ENCODE measurements at regions not wholly inside any gene's neighbourhood (a gene's known extent, or its start where the extent isn't known, plus 50 kb on each side); places are given as distances from the start of the nearest gene placed in this dataset.
A peak's percentile ranks its signal among the peaks of the same experiment; 100 is the strongest.
"Not testable (repeated sequence)": the region's sequence is repeated elsewhere in the genome, so short reads cannot be mapped to it uniquely, and the experiment has no call there.

- peak; percentile 23 for DNase-seq
- in situ Hi-C loops (cut with HindIII; ENCODE audit: low pct_ligation_motif_present, low pct_unique_long_range_greater_than_20kb, low sequenced_read_pairs): no loop called here
These were observed 373.4 kb upstream of the PCDH15 start for GRCh38 chr10:55174419-55174818.

GRCh38 chr10:55169493-55169892 is 368.5 kb upstream of the PCDH15 start:
- no peak for DNase-seq
- in situ Hi-C loops (cut with HindIII; ENCODE audit: low pct_ligation_motif_present, low pct_unique_long_range_greater_than_20kb, low sequenced_read_pairs): no loop called here

GRCh38 chr10:55168343-55168742 is 367.3 kb upstream of the PCDH15 start:
- in situ Hi-C loops (cut with HindIII; ENCODE audit: low pct_ligation_motif_present, low pct_unique_long_range_greater_than_20kb, low sequenced_read_pairs): no loop called here

GRCh38 chr10:55163388-55163979 is 362.5 kb upstream of the PCDH15 start:
- no peak for DNase-seq
- in situ Hi-C loops (cut with HindIII; ENCODE audit: low pct_ligation_motif_present, low pct_unique_long_range_greater_than_20kb, low sequenced_read_pairs): no loop called here

More at GRCh38 chr10:55168343-55168742, 367.3 kb upstream of the PCDH15 start:
- no peak for DNase-seq

GRCh38 chr10:55162321-55162720 is 361.3 kb upstream of the PCDH15 start:
- in situ Hi-C loops (cut with HindIII; ENCODE audit: low pct_ligation_motif_present, low pct_unique_long_range_greater_than_20kb, low sequenced_read_pairs); DNase-seq: not testable (repeated sequence)

GRCh38 chr10:55160655-55161283 is 359.7 kb upstream of the PCDH15 start:
- in situ Hi-C loops (cut with HindIII; ENCODE audit: low pct_ligation_motif_present, low pct_unique_long_range_greater_than_20kb, low sequenced_read_pairs): no loop called here

GRCh38 chr10:55158633-55159032 is 357.6 kb upstream of the PCDH15 start:
- DNase-seq: no peak
- in situ Hi-C loops (cut with HindIII; ENCODE audit: low pct_ligation_motif_present, low pct_unique_long_range_greater_than_20kb, low sequenced_read_pairs): no loop called here

More at GRCh38 chr10:55160655-55161283, 359.7 kb upstream of the PCDH15 start:
- DNase-seq: no peak

GRCh38 chr10:55146032-55146431 is 345.0 kb upstream of the PCDH15 start:
- in situ Hi-C loops (cut with HindIII; ENCODE audit: low pct_ligation_motif_present, low pct_unique_long_range_greater_than_20kb, low sequenced_read_pairs): no loop called here
- DNase-seq: peak; percentile 83

GRCh38 chr10:55144001-55144400 is 343.0 kb upstream of the PCDH15 start:
- in situ Hi-C loops (cut with HindIII; ENCODE audit: low pct_ligation_motif_present, low pct_unique_long_range_greater_than_20kb, low sequenced_read_pairs): no loop called here

GRCh38 chr10:55141892-55142291 is 340.9 kb upstream of the PCDH15 start:
- in situ Hi-C loops (cut with HindIII; ENCODE audit: low pct_ligation_motif_present, low pct_unique_long_range_greater_than_20kb, low sequenced_read_pairs): no loop called here
- DNase-seq: no peak

More at GRCh38 chr10:55144001-55144400, 343.0 kb upstream of the PCDH15 start:
- no peak for DNase-seq

GRCh38 chr10:55137063-55137462 is 336.0 kb upstream of the PCDH15 start:
- DNase-seq: no peak

GRCh38 chr10:55104738-55105137 is 303.7 kb upstream of the PCDH15 start:
- no peak for DNase-seq
- in situ Hi-C loops (cut with HindIII; ENCODE audit: low pct_ligation_motif_present, low pct_unique_long_range_greater_than_20kb, low sequenced_read_pairs): no loop called here

More at GRCh38 chr10:55137063-55137462, 336.0 kb upstream of the PCDH15 start:
- in situ Hi-C loops (cut with HindIII; ENCODE audit: low pct_ligation_motif_present, low pct_unique_long_range_greater_than_20kb, low sequenced_read_pairs): no loop called here

- in situ Hi-C loops (cut with HindIII; ENCODE audit: low pct_ligation_motif_present, low pct_unique_long_range_greater_than_20kb, low sequenced_read_pairs): no loop called here
These were observed 297.4 kb upstream of the PCDH15 start for GRCh38 chr10:55098452-55098851.

GRCh38 chr10:55091691-55092328 is 290.8 kb upstream of the PCDH15 start:
- peak; percentile 41 for DNase-seq
- in situ Hi-C loops (cut with HindIII; ENCODE audit: low pct_ligation_motif_present, low pct_unique_long_range_greater_than_20kb, low sequenced_read_pairs): no loop called here

More at GRCh38 chr10:55098452-55098851, 297.4 kb upstream of the PCDH15 start:
- DNase-seq: no peak

- no peak for DNase-seq
- in situ Hi-C loops (cut with HindIII; ENCODE audit: low pct_ligation_motif_present, low pct_unique_long_range_greater_than_20kb, low sequenced_read_pairs): no loop called here
These were observed 277.1 kb upstream of the PCDH15 start for GRCh38 chr10:55078121-55078520.

- in situ Hi-C loops (cut with HindIII; ENCODE audit: low pct_ligation_motif_present, low pct_unique_long_range_greater_than_20kb, low sequenced_read_pairs): no loop called here
- DNase-seq: no peak
These were observed 264.2 kb upstream of the PCDH15 start for GRCh38 chr10:55065185-55065584.

- in situ Hi-C loops (cut with HindIII; ENCODE audit: low pct_ligation_motif_present, low pct_unique_long_range_greater_than_20kb, low sequenced_read_pairs): no loop called here
- no peak for DNase-seq
These were observed 262.8 kb upstream of the PCDH15 start for GRCh38 chr10:55063811-55064210.

GRCh38 chr10:55062349-55062748 is 261.3 kb upstream of the PCDH15 start:
- no peak for DNase-seq
- in situ Hi-C loops (cut with HindIII; ENCODE audit: low pct_ligation_motif_present, low pct_unique_long_range_greater_than_20kb, low sequenced_read_pairs): no loop called here

GRCh38 chr10:55058800-55059199 is 257.8 kb upstream of the PCDH15 start:
- in situ Hi-C loops (cut with HindIII; ENCODE audit: low pct_ligation_motif_present, low pct_unique_long_range_greater_than_20kb, low sequenced_read_pairs): no loop called here
- no peak for DNase-seq

GRCh38 chr10:55051515-55051914 is 250.5 kb upstream of the PCDH15 start:
- in situ Hi-C loops (cut with HindIII; ENCODE audit: low pct_ligation_motif_present, low pct_unique_long_range_greater_than_20kb, low sequenced_read_pairs): no loop called here
- no peak for DNase-seq

Measured in ACHN (cell line).